ENCODE measurements at regions not wholly inside any gene's neighbourhood (a gene's known extent, or its start where the extent isn't known, plus 50 kb on each side); places are given as distances from the start of the nearest gene placed in this dataset.

GRCh38 chr18:44592639-44593038 lies 88.0 kb upstream of the SETBP1 start:
- DNase-seq (ENCODE audit: low spot score) = peak; percentile 5

- no peak for DNase-seq (ENCODE audit: low spot score)
These were observed 85.8 kb upstream of the SETBP1 start for GRCh38 chr18:44594799-44595467.

- no peak for DNase-seq (ENCODE audit: low spot score)
These were observed 82.9 kb upstream of the SETBP1 start for GRCh38 chr18:44597797-44598196.

- DNase-seq (ENCODE audit: low spot score) = no peak
These were observed 82.2 kb upstream of the SETBP1 start for GRCh38 chr18:44598514-44598913.

- DNase-seq (ENCODE audit: low spot score) = no peak
These were observed 81.3 kb upstream of the SETBP1 start for GRCh38 chr18:44599412-44599811.

- DNase-seq (ENCODE audit: low spot score) = no peak
These were observed 79.2 kb upstream of the SETBP1 start for GRCh38 chr18:44601447-44601846.

GRCh38 chr18:44602380-44602779 lies 78.3 kb upstream of the SETBP1 start:
- DNase-seq (ENCODE audit: low spot score) = no peak

GRCh38 chr18:44602845-44603244 lies 77.8 kb upstream of the SETBP1 start:
- DNase-seq (ENCODE audit: low spot score) = no peak

- DNase-seq (ENCODE audit: low spot score) = no peak
These were observed 71.3 kb upstream of the SETBP1 start for GRCh38 chr18:44609181-44609941.

- DNase-seq (ENCODE audit: low spot score) = no peak
These were observed 59.9 kb upstream of the SETBP1 start for GRCh38 chr18:44620812-44621211.

- no peak for DNase-seq (ENCODE audit: low spot score)
These were observed 56.6 kb upstream of the SETBP1 start for GRCh38 chr18:44624052-44624451.

- DNase-seq (ENCODE audit: low spot score) = no peak
These were observed 55.3 kb upstream of the SETBP1 start for GRCh38 chr18:44625386-44625785.

- no peak for DNase-seq (ENCODE audit: low spot score)
These were observed 54.5 kb upstream of the SETBP1 start for GRCh38 chr18:44626236-44626635.

GRCh38 chr18:44626807-44627206 lies 53.9 kb upstream of the SETBP1 start:
- DNase-seq (ENCODE audit: low spot score) = no peak

GRCh38 chr18:44627280-44627679 lies 53.4 kb upstream of the SETBP1 start:
- peak; percentile 5 for DNase-seq (ENCODE audit: low spot score)

- DNase-seq (ENCODE audit: low spot score) = no peak
These were observed 51.3 kb upstream of the SETBP1 start for GRCh38 chr18:44629406-44629805.

GRCh38 chr18:44630118-44630517 lies 50.6 kb upstream of the SETBP1 start:
- no peak for DNase-seq (ENCODE audit: low spot score)

Data from hepatic stellate cell (primary cell).